Lower lobe of right lung (tissue), 2 donors: ENCODE measurements at regions not wholly inside any gene's neighbourhood (a gene's known extent, or its start where the extent isn't known, plus 50 kb on each side); places are given as distances from the start of the nearest gene placed in this dataset.

Source experiments
- ATAC-seq, 2 donors: fragments of 200-7000 bp; cut with Tn5 transposase; one replicate each; pipeline ENCODE4 v1.9.1; 2020 to 2022; ENCODE audit warnings: mild to moderate bottlenecking in 2 of 2, moderate library complexity in 2 of 2
- DNase-seq: peaks from one replicate; pipeline ENCODE4 v3.0.0-alpha.2; 2020
- H3K27ac ChIP-seq: fragments of 200-600 bp; one replicate; pipeline ENCODE4 v1.8.0; 2022
- H3K27me3 ChIP-seq: fragments of 200-600 bp; one replicate; pipeline ENCODE4 v1.8.0; 2022; ENCODE audit warnings: low read depth
- H3K36me3 ChIP-seq: fragments of 200-600 bp; one replicate; pipeline ENCODE4 v1.8.0; 2022; ENCODE audit warnings: mild to moderate bottlenecking
- H3K4me1 ChIP-seq: fragments of 200-600 bp; one replicate; pipeline ENCODE4 v1.8.0; 2022
- H3K4me3 ChIP-seq: fragments of 200-600 bp; one replicate; pipeline ENCODE4 v1.8.0; 2022; ENCODE audit warnings: mild to moderate bottlenecking
- H3K9me3 ChIP-seq: fragments of 200-600 bp; one replicate; pipeline ENCODE4 v1.8.0; 2022
- intact Hi-C: fragments of 100-400 bp; cut with DNase I; formaldehyde crosslinking; loops from one replicate; pipeline ENCODE4 v1.11.0; 2022
- TF ChIP-seq, protein P1 (sequence below): fragments of 200-600 bp; IDR thresholded peaks from one replicate; pipeline ENCODE4 v1.8.0; 2022; ENCODE audit warnings: antibody characterized with exemption, mild to moderate bottlenecking
- donor health status: DM: no; HTN: yes; CAD: no; lungs with severe emphysema.

DNA sequence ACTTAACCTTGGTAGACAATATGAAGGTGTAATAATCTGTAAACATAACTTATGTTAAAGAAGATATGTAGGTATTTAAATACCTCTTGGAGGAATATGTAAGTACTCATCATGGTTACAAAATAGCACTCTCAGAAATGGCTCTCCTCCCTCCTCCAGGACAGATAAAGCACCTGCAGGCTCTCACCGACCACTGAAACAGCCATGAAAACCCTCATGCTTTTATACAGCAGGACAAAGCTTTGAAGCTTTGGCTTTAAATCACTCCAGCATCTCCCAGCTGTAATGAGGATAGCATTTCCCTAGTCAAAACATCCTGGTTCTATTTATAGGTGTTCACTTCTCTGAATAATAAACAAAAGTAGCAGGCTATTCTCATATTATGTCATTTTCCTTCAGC lies 69.1 kb upstream of the PMFBP1 start:
- intact Hi-C loops = no loop called here
- no peaks in the 10 kb centered on the region for H3K9me3 ChIP-seq

GRCh38 chr16:72240466-72240865 lies 68.5 kb upstream of the PMFBP1 start:
- ATAC-seq = no peak
- Histone ChIP-seq H3K9me3 (no peaks in the 10 kb centered on the region), H3K27ac (no peak overlapping the region), H3K4me1 (no peaks in the 10 kb centered on the region), H3K27me3 (no peaks in the 10 kb centered on the region), H3K36me3 (no peaks in the 10 kb centered on the region), H3K4me3 (no peak overlapping the region)
- intact Hi-C loops = no loop called here
- DNase-seq = no peak
- TF ChIP-seq, protein P1, sequence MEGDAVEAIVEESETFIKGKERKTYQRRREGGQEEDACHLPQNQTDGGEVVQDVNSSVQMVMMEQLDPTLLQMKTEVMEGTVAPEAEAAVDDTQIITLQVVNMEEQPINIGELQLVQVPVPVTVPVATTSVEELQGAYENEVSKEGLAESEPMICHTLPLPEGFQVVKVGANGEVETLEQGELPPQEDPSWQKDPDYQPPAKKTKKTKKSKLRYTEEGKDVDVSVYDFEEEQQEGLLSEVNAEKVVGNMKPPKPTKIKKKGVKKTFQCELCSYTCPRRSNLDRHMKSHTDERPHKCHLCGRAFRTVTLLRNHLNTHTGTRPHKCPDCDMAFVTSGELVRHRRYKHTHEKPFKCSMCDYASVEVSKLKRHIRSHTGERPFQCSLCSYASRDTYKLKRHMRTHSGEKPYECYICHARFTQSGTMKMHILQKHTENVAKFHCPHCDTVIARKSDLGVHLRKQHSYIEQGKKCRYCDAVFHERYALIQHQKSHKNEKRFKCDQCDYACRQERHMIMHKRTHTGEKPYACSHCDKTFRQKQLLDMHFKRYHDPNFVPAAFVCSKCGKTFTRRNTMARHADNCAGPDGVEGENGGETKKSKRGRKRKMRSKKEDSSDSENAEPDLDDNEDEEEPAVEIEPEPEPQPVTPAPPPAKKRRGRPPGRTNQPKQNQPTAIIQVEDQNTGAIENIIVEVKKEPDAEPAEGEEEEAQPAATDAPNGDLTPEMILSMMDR = no peak

More for the DNA sequence above, 69.1 kb upstream of the PMFBP1 start:
- Histone ChIP-seq H3K4me1 (no peaks in the 10 kb centered on the region), H3K36me3 (no peaks in the 10 kb centered on the region), H3K4me3 (no peak overlapping the region), H3K27me3 (no peaks in the 10 kb centered on the region), H3K27ac (no peak overlapping the region)
- TF ChIP-seq, protein P1 = no peak
- ATAC-seq = no peak
- no peak for DNase-seq

- no peak overlapping the region for H3K4me3 ChIP-seq
- H3K4me1 ChIP-seq = no peaks in the 10 kb centered on the region
- no peak overlapping the region for H3K27ac ChIP-seq
- H3K36me3 ChIP-seq = no peaks in the 10 kb centered on the region
- no peaks in the 10 kb centered on the region for H3K27me3 ChIP-seq
- H3K9me3 ChIP-seq = no peaks in the 10 kb centered on the region
- ATAC-seq (no peak), DNase-seq (no peak)
- TF ChIP-seq, protein P1 = no peak
- intact Hi-C loops = no loop called here
These were observed 64.9 kb upstream of the PMFBP1 start for GRCh38 chr16:72236866-72237265.

DNA sequence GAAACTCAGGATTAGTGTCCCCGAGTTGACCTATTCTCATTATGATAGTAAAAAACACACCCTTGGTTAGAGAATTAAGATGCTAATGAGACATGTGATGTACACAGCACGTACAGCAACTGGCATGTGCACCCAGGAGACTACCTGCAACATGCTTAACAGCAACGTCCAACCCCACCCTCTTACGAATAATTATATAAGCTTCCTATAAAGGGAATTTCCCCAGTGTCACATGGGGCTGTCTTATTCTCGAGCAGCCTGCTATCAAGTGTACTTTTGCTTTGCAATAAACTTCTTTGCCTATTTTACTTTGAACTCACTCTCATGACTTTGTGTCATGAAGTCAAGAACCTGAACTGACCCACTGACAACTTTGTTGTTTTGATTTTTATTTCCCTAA lies 62.4 kb upstream of the PMFBP1 start:
- Histone ChIP-seq H3K9me3 (no peaks in the 10 kb centered on the region), H3K4me1 (no peaks in the 10 kb centered on the region), H3K27ac (no peak overlapping the region), H3K4me3 (no peak overlapping the region), H3K36me3 (no peaks in the 10 kb centered on the region), H3K27me3 (no peaks in the 10 kb centered on the region)
- intact Hi-C loops = no loop called here
- TF ChIP-seq, protein P1 = no peak
- DNase-seq (no peak), ATAC-seq (no peak)

GRCh38 chr16:72228014-72228413 lies 56.1 kb upstream of the PMFBP1 start:
- H3K4me1 ChIP-seq = no peaks in the 10 kb centered on the region
- ATAC-seq = no peak
- no peaks in the 10 kb centered on the region for H3K27me3 ChIP-seq
- intact Hi-C loops = no loop called here
- DNase-seq = no peak
- TF ChIP-seq, protein P1 = no peak
- H3K4me3 ChIP-seq = no peak overlapping the region
- H3K9me3 ChIP-seq = no peaks in the 10 kb centered on the region
- H3K36me3 ChIP-seq = no peaks in the 10 kb centered on the region
- no peak overlapping the region for H3K27ac ChIP-seq

DNA sequence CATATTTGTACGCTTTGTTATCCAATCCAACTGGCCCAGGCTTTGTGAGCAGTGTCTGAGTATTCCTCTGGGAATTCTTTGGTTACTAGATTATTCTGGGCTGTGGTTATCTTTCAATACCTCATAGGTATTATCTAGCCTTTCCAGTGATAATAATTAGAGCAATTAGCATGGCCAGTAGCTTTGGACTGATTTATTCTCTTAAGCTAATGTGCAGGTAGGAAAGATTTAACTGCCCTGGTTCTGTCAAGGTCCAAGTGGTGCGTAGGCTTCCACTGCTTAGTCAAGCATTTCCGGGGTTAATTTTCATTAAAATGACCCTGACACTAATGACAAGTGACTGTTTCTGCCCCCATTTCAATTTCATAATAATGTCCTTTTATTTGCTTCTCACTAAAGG lies 54.2 kb upstream of the PMFBP1 start:
- Histone ChIP-seq H3K36me3 (no peaks in the 10 kb centered on the region), H3K27me3 (no peaks in the 10 kb centered on the region), H3K9me3 (no peaks in the 10 kb centered on the region), H3K4me3 (no peak overlapping the region), H3K27ac (no peak overlapping the region), H3K4me1 (no peaks in the 10 kb centered on the region)
- ATAC-seq (no peak), DNase-seq (no peak)
- TF ChIP-seq, protein P1 = no peak
- intact Hi-C loops = no loop called here
